OCI-LY1 (cell line): ENCODE measurements at regions not wholly inside any gene's neighbourhood (a gene's known extent, or its start where the extent isn't known, plus 50 kb on each side); places are given as distances from the start of the nearest gene placed in this dataset.

ENCODE experiments used
- CTCF ChIP-seq: fragments of 200-600 bp; sonication (generic), shearing (Covaris generic); IDR thresholded peaks from 2 replicates; pipeline ENCODE4 v1.5.1; 2017; ENCODE audit warnings: mild to moderate bottlenecking, antibody characterized with exemption, low read length, moderate library complexity, mixed read lengths
- EZH2 ChIP-seq: fragments of 200-600 bp; sonication (generic), shearing (Covaris generic); IDR thresholded peaks from 2 replicates; pipeline ENCODE4 v1.8.0; 2017; ENCODE audit warnings: borderline replicate concordance, mixed run types, mild to moderate bottlenecking, antibody characterized with exemption, low read length, moderate library complexity, mixed read lengths

GRCh38 chr12:88737838-88738472 lies 157.7 kb upstream of the KITLG start:
- TF ChIP-seq CTCF (no peak), EZH2 (no peak)
